Loucy (cell line): ENCODE measurements at regions not wholly inside any gene's neighbourhood (a gene's known extent, or its start where the extent isn't known, plus 50 kb on each side); places are given as distances from the start of the nearest gene placed in this dataset.

Experiments used
- H2AFZ ChIP-seq: fragments of 200-600 bp; sonication (generic); 2 replicates; pipeline ENCODE4 v1.6.0; 2016; ENCODE audit warnings: antibody characterized with exemption, mild to moderate bottlenecking, low read length, moderate library complexity
- H3F3A ChIP-seq: fragments of 200-600 bp; 2 replicates; pipeline ENCODE4 v1.6.0; 2016; ENCODE audit warnings: antibody characterized with exemption, low read depth, mild to moderate bottlenecking
- H3K27me3 ChIP-seq: fragments of 200-600 bp; sonication (generic); 2 replicates; pipeline ENCODE4 v1.6.1; 2014; ENCODE audit warnings: low read length, mild to moderate bottlenecking; ENCODE audit not compliant: insufficient read depth, poor library complexity, severe bottlenecking
- H3K36me3 ChIP-seq: fragments of 200-600 bp; sonication (generic); 2 replicates; pipeline ENCODE4 v1.6.1; 2016; ENCODE audit warnings: low read length; ENCODE audit not compliant: insufficient read depth
- H3K4me1 ChIP-seq: fragments of 200-600 bp; sonication (generic); 2 replicates; pipeline ENCODE4 v1.5.1; 2014; ENCODE audit warnings: low read length, mild to moderate bottlenecking; ENCODE audit not compliant: insufficient read depth, poor library complexity, severe bottlenecking
- H3K4me2 ChIP-seq: fragments of 200-600 bp; sonication (generic); 2 replicates; pipeline ENCODE4 v1.6.0; 2014; ENCODE audit warnings: antibody characterized with exemption, low read length, low read depth, mild to moderate bottlenecking; ENCODE audit not compliant: poor library complexity, severe bottlenecking
- H3K4me3 ChIP-seq: fragments of 200-600 bp; sonication (generic); 2 replicates; pipeline ENCODE4 v1.5.1; 2014; ENCODE audit warnings: low read length, mild to moderate bottlenecking, mixed read lengths; ENCODE audit not compliant: poor library complexity, severe bottlenecking
- H3K79me2 ChIP-seq: fragments of 200-600 bp; sonication (generic); 2 replicates; pipeline ENCODE4 v1.6.1; 2014; ENCODE audit warnings: low read length; ENCODE audit not compliant: insufficient read depth
- H3K9ac ChIP-seq: fragments of 200-600 bp; sonication (generic); 2 replicates; pipeline ENCODE4 v1.6.0; 2014; ENCODE audit warnings: mild to moderate bottlenecking, low read depth, low read length, moderate library complexity; ENCODE audit not compliant: poor library complexity, severe bottlenecking
- H3K9me2 ChIP-seq: fragments of 200-600 bp; sonication (generic); replicated peaks from 2 replicates; pipeline ENCODE4 v1.6.1; 2016; ENCODE audit warnings: low read depth, low read length, mixed read lengths
- H3K9me3 ChIP-seq: fragments of 200-600 bp; sonication (generic); 2 replicates; pipeline ENCODE4 v1.6.1; 2014; ENCODE audit warnings: mild to moderate bottlenecking, antibody characterized with exemption, low read length, low read depth; ENCODE audit not compliant: insufficient read depth
- H4K20me1 ChIP-seq: fragments of 200-600 bp; sonication (generic); 2 replicates; pipeline ENCODE4 v1.6.0; 2014; ENCODE audit warnings: antibody characterized with exemption, low read length, mild to moderate bottlenecking; ENCODE audit not compliant: insufficient read depth, poor library complexity, severe bottlenecking
- EZH2phosphoT487 ChIP-seq: fragments of 200-600 bp; IDR thresholded peaks from 2 replicates; pipeline ENCODE4 v1.6.1; 2018; ENCODE audit warnings: antibody characterized with exemption, mild to moderate bottlenecking, moderate library complexity, borderline replicate concordance
- TF ChIP-seq, protein P1 (sequence below): fragments of 200-600 bp; sonication (generic); conservative IDR thresholded peaks from 2 replicates; pipeline ENCODE4 v1.5.1; 2014; ENCODE audit warnings: mild to moderate bottlenecking, antibody characterized with exemption, low read length

DNA sequence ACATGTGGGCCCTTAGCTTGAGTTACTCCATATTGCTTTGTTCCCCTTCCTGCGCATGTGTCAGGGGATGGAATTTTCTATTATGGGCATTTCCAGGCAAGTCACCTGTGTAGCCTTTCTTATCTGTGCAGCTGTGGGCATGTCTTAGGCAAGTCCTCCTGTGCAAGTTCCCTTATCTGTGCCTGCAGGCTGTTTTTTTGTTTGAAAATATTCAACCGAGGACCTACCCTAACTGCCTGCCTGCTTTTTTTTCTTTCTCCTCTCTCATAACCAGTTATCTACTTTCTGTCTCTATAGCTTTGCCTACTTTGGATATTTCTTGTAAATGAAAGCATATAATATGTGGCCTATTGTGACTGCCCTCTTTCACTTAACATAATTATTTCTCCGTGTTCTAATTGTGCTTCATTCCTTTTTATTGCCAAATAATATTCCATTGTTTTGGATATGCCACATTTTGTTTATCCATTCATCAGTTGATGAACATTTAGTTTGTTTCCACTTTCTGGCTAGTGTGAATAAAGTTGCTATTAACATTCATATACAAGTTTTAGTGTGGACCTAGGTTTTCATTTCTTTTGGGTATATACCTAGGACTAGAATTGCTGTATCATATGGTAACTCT lies 83.6 kb upstream of the CADM1 start:
- TF ChIP-seq EZH2phosphoT487: no peak
- TF ChIP-seq, protein P1, sequence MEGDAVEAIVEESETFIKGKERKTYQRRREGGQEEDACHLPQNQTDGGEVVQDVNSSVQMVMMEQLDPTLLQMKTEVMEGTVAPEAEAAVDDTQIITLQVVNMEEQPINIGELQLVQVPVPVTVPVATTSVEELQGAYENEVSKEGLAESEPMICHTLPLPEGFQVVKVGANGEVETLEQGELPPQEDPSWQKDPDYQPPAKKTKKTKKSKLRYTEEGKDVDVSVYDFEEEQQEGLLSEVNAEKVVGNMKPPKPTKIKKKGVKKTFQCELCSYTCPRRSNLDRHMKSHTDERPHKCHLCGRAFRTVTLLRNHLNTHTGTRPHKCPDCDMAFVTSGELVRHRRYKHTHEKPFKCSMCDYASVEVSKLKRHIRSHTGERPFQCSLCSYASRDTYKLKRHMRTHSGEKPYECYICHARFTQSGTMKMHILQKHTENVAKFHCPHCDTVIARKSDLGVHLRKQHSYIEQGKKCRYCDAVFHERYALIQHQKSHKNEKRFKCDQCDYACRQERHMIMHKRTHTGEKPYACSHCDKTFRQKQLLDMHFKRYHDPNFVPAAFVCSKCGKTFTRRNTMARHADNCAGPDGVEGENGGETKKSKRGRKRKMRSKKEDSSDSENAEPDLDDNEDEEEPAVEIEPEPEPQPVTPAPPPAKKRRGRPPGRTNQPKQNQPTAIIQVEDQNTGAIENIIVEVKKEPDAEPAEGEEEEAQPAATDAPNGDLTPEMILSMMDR: no peak
- Histone ChIP-seq H3K4me2 (no peak overlapping the region), H3K27me3 (no peaks in the 10 kb centered on the region), H3F3A (no peaks in the 10 kb centered on the region), H3K36me3 (no peaks in the 10 kb centered on the region), H3K9me2 (no peaks in the 10 kb centered on the region), H3K9ac (no peak overlapping the region), H2AFZ (no peak overlapping the region), H3K4me1 (no peaks in the 10 kb centered on the region), H4K20me1 (no peaks in the 10 kb centered on the region), H3K79me2 (no peaks in the 10 kb centered on the region), H3K4me3 (no peak overlapping the region), H3K9me3 (no peaks in the 10 kb centered on the region; the same call in 1 of the 2 replicates)

DNA sequence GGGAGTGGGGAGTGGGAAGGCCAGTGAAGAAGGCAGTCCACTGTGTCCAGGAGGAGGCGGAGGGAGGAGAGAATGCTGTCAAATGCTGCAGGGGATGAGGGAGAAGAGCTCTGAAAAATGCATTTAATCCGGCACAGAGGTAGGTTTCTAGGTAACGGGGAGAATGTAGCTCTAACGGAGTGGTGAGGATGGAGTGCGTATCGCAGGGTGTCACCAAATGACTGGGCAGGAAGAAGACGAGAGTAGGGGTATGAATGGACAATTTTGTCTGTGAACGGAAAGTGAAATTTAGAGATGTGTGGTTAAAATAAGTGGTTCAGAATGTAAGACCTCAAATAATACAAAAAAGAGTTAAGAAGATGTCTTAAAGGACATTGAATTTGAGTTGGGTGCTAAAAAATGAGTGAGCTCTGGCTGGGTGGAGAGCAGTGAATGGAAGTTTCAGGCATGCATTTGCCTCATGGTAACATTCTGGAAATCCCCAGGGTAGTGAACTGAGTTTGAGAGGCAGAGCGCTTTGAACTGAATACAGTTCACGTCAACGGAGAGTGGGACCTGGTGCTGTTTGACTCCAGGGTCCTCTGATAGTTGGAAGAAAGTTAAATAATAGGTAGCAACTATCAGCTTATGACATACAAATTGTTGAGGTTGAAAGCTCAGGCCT lies 81.3 kb upstream of the CADM1 start:
- no peak for TF ChIP-seq EZH2phosphoT487
- TF ChIP-seq, protein P1: no peak
- no peak overlapping the region for H3K4me2 ChIP-seq

DNA sequence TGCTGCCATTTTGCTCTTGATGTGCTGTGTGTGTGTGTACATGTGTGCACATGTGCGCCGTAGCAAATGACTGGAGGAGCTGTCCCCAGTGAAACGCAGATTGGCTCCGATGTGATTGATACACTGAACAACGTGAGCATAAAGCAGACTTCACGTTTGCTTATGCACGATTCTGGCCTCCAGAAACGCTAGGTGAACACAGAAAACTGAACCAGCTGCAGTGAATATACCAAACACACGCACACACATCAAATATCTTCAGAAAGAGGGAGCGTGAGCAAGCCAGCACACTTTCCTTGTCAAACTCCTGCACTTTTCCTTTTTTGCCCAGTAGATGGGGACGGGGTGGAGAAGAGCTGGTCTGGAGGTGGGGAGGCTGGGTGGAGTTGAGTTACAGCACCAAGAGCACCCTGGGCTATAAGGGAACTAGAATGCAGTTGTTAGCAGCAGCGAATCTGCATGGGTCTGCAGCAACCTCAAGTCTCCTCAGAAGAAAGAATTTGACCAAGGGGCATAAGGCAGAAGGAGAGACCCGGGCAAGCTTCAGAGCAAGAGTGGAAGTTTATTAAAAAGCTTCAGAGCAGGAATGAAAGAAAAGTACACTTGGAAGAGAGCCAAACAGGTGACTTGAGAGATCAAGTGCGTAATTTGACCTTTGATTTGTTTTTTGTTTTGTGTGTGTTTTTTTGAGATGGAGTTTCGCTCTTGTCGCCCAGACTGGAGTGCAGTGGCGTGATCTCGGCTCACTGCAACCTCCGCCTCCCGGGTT lies 77.8 kb upstream of the CADM1 start:
- no peak overlapping the region for H3K4me2 ChIP-seq

More for the DNA sequence above, 81.3 kb upstream of the CADM1 start:
- no peaks in the 10 kb centered on the region for H3K9me2 ChIP-seq
- no peaks in the 10 kb centered on the region for H3K79me2 ChIP-seq
- no peak overlapping the region for H3K9ac ChIP-seq
- no peak overlapping the region for H3K4me3 ChIP-seq
- H2AFZ ChIP-seq: no peak overlapping the region
- no peaks in the 10 kb centered on the region for H4K20me1 ChIP-seq
- H3F3A ChIP-seq: no peaks in the 10 kb centered on the region
- H3K27me3 ChIP-seq: no peaks in the 10 kb centered on the region
- H3K9me3 ChIP-seq: no peaks in the 10 kb centered on the region
- no peaks in the 10 kb centered on the region for H3K4me1 ChIP-seq
- no peaks in the 10 kb centered on the region for H3K36me3 ChIP-seq

More for the DNA sequence above, 77.8 kb upstream of the CADM1 start:
- Histone ChIP-seq H3K27me3 (no peaks in the 10 kb centered on the region), H3K4me1 (no peaks in the 10 kb centered on the region), H2AFZ (no peak overlapping the region), H3K4me3 (no peak overlapping the region), H3K9me3 (no peaks in the 10 kb centered on the region), H3K9me2 (no peaks in the 10 kb centered on the region), H3K36me3 (no peaks in the 10 kb centered on the region), H3F3A (no peaks in the 10 kb centered on the region), H3K79me2 (no peaks in the 10 kb centered on the region), H3K9ac (no peak overlapping the region), H4K20me1 (no peaks in the 10 kb centered on the region)
- no peak for TF ChIP-seq EZH2phosphoT487
- TF ChIP-seq, protein P1: no peak
